NCI-H2029 treated with DMSO at 0.1 percent for 48 hours (cell line): ENCODE measurements at regions not wholly inside any gene's neighbourhood (a gene's known extent, or its start where the extent isn't known, plus 50 kb on each side); places are given as distances from the start of the nearest gene placed in this dataset.
"Not testable (repeated sequence)": the region's sequence is repeated elsewhere in the genome, so short reads cannot be mapped to it uniquely, and the experiment has no call there.

ENCODE experiments used
- DNase-seq: peaks from one replicate; lab custom pipeline; 2025; lab: John Stamatoyannopoulos, UW

GRCh38 chr7:156006876-156007275 is 194.6 kb upstream of the SHH start:
- DNase-seq: not testable (repeated sequence)

- no peak for DNase-seq
These were observed 193.8 kb upstream of the SHH start for GRCh38 chr7:156006024-156006423.

GRCh38 chr7:156005202-156005691 is 193.0 kb upstream of the SHH start:
- no peak for DNase-seq

GRCh38 chr7:156004265-156005201 is 192.3 kb upstream of the SHH start:
- DNase-seq: no peak

- DNase-seq: no peak
These were observed 191.2 kb upstream of the SHH start for GRCh38 chr7:156003220-156004162.

- DNase-seq: no peak
These were observed 190.3 kb upstream of the SHH start for GRCh38 chr7:156002362-156003066.

GRCh38 chr7:156001496-156002260 is 189.4 kb upstream of the SHH start:
- no peak for DNase-seq

GRCh38 chr7:156000601-156001396 is 188.5 kb upstream of the SHH start:
- DNase-seq: no peak

- DNase-seq: no peak
These were observed 187.6 kb upstream of the SHH start for GRCh38 chr7:155999631-156000489.

GRCh38 chr7:155998766-155999630 is 186.7 kb upstream of the SHH start:
- DNase-seq: no peak

- DNase-seq: no peak
These were observed 186.0 kb upstream of the SHH start for GRCh38 chr7:155998328-155998691.

GRCh38 chr7:155997431-155998327 is 185.4 kb upstream of the SHH start:
- DNase-seq: no peak

GRCh38 chr7:155996718-155997280 is 184.5 kb upstream of the SHH start:
- DNase-seq: no peak

GRCh38 chr7:155995183-155995612 is 182.9 kb upstream of the SHH start:
- no peak for DNase-seq

GRCh38 chr7:155994279-155994811 is 182.1 kb upstream of the SHH start:
- DNase-seq: no peak

- no peak for DNase-seq
These were observed 181.4 kb upstream of the SHH start for GRCh38 chr7:155993420-155994278.
